ENCODE measurements at regions not wholly inside any gene's neighbourhood (a gene's known extent, or its start where the extent isn't known, plus 50 kb on each side); places are given as distances from the start of the nearest gene placed in this dataset.

DNA sequence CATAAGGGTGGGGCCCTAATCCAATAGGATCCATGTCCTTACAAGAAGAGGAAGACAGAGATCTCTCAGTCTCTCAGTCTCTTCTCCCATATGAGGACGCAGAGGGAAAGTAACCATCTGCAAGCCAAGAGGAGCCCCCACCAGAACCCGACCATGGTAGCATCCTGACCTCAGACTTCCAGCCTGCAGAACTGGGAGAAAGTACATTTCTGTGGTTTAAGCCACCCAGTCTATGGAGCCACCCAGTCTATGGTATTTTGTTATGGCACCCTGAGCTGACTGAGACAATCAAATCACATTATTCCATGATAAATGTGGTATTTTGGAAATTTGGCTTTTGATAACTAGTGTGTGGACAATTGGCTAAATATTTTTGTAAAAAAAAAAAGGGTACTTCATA is 101.5 kb upstream of the TMC3 start:
- no peaks in the 10 kb centered on the region for H3K9me2 ChIP-seq (replicated peaks; ENCODE audit: insufficient read depth, low read length)
- DNase-seq, result no peak
- H4K20me1 ChIP-seq (ENCODE audit: insufficient read depth, low read length), result no peaks in the 10 kb centered on the region
- H2AFZ ChIP-seq (ENCODE audit: low read length), result no peak overlapping the region
- no peaks in the 10 kb centered on the region for H3F3A ChIP-seq (ENCODE audit: insufficient read depth, low read length)
- no peak overlapping the region for H3K4me2 ChIP-seq (ENCODE audit: low read depth, low read length)
- no peaks in the 10 kb centered on the region for H3K4me1 ChIP-seq (ENCODE audit: low read length)
- no peak overlapping the region for H3K4me3 ChIP-seq (ENCODE audit: low read length)
- no peaks in the 10 kb centered on the region for H3K27me3 ChIP-seq (replicated peaks; ENCODE audit: insufficient read depth, low read length)
- TF ChIP-seq EZH2phosphoT487 (IDR thresholded peaks at IDR 0.05; ENCODE audit: low read length) (no peak), EZH2 (optimal IDR thresholded peaks at IDR 0.05; ENCODE audit: low read depth, low read length) (no peak)
- TF ChIP-seq, protein P1, sequence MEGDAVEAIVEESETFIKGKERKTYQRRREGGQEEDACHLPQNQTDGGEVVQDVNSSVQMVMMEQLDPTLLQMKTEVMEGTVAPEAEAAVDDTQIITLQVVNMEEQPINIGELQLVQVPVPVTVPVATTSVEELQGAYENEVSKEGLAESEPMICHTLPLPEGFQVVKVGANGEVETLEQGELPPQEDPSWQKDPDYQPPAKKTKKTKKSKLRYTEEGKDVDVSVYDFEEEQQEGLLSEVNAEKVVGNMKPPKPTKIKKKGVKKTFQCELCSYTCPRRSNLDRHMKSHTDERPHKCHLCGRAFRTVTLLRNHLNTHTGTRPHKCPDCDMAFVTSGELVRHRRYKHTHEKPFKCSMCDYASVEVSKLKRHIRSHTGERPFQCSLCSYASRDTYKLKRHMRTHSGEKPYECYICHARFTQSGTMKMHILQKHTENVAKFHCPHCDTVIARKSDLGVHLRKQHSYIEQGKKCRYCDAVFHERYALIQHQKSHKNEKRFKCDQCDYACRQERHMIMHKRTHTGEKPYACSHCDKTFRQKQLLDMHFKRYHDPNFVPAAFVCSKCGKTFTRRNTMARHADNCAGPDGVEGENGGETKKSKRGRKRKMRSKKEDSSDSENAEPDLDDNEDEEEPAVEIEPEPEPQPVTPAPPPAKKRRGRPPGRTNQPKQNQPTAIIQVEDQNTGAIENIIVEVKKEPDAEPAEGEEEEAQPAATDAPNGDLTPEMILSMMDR (IDR thresholded peaks at IDR 0.05; ENCODE audit: low read length), result no peak
- no peaks in the 10 kb centered on the region for H3K79me2 ChIP-seq (ENCODE audit: low read length)
- H3K9ac ChIP-seq (ENCODE audit: low read length), result no peak overlapping the region
- no peak overlapping the region for H3K27ac ChIP-seq (ENCODE audit: low read length)
- H3K36me3 ChIP-seq (replicated peaks; ENCODE audit: insufficient read depth, low read length), result no peaks in the 10 kb centered on the region
- H3K9me3 ChIP-seq (replicated peaks; ENCODE audit: insufficient read depth, low read length), result no peaks in the 10 kb centered on the region

DNA sequence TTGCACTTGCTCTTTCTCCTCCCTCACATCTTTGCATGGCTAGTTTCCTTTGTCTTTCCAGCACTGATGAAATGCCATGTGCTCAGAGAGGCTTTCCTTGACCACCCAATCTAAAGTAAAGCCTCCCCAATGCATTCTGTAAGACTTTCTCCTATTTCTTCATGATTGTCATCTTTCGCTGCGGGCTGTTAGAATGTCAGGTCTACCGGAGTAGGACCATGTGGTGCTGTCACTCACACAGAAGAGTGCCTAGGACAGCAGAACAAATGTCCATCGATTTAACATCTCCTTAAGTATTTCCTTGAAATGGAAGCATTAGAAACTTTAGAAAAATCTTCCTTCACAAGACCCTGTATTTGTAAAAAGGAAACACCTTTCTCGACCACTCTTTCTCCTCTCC is 99.9 kb upstream of the TMC3 start:
- DNase-seq, result no peak

DNA sequence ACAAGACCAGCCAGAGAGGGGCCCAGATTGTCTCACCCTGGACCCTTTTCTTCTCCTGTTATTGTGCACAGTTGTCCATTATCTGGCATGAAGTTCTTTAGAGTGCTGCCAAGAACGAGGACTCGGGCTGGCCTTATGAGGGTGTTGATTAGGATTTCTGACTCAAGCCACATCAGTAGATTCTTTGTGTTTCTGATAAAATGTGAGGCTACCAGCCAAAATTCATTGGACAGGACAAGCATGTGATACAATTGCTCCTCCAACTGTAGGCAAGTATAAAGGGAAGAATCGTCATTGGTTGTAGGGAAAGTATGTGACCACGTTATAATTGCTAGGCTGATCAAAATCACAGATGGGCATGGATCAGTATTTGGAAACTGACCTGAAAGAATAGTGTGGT is 99.2 kb upstream of the TMC3 start:
- Histone ChIP-seq H3K4me2 (ENCODE audit: low read depth, low read length) (no peak overlapping the region), H3K27ac (ENCODE audit: low read length) (no peak overlapping the region), H3K9ac (ENCODE audit: low read length) (no peak overlapping the region), H3F3A (ENCODE audit: insufficient read depth, low read length) (no peaks in the 10 kb centered on the region), H4K20me1 (ENCODE audit: insufficient read depth, low read length) (no peaks in the 10 kb centered on the region), H3K79me2 (ENCODE audit: low read length) (no peaks in the 10 kb centered on the region), H3K27me3 (replicated peaks; ENCODE audit: insufficient read depth, low read length) (no peaks in the 10 kb centered on the region), H3K9me2 (replicated peaks; ENCODE audit: insufficient read depth, low read length) (no peaks in the 10 kb centered on the region), H3K4me1 (ENCODE audit: low read length) (no peaks in the 10 kb centered on the region), H3K4me3 (ENCODE audit: low read length) (no peak overlapping the region), H3K9me3 (replicated peaks; ENCODE audit: insufficient read depth, low read length) (no peaks in the 10 kb centered on the region), H2AFZ (ENCODE audit: low read length) (no peak overlapping the region), H3K36me3 (replicated peaks; ENCODE audit: insufficient read depth, low read length) (no peaks in the 10 kb centered on the region)
- no peak for DNase-seq
- TF ChIP-seq EZH2phosphoT487 (IDR thresholded peaks at IDR 0.05; ENCODE audit: low read length) (no peak), EZH2 (optimal IDR thresholded peaks at IDR 0.05; ENCODE audit: low read depth, low read length) (no peak)
- TF ChIP-seq, protein P1 (IDR thresholded peaks at IDR 0.05; ENCODE audit: low read length), result no peak

More for the DNA sequence above, 99.9 kb upstream of the TMC3 start:
- no peak overlapping the region for H3K4me2 ChIP-seq (ENCODE audit: low read depth, low read length)
- TF ChIP-seq, protein P1 (IDR thresholded peaks at IDR 0.05; ENCODE audit: low read length), result no peak
- no peak for TF ChIP-seq EZH2 (optimal IDR thresholded peaks at IDR 0.05; ENCODE audit: low read depth, low read length)
- TF ChIP-seq EZH2phosphoT487 (IDR thresholded peaks at IDR 0.05; ENCODE audit: low read length), result no peak
- no peaks in the 10 kb centered on the region for H3K4me1 ChIP-seq (ENCODE audit: low read length)
- H3K27ac ChIP-seq (ENCODE audit: low read length), result no peak overlapping the region
- H3F3A ChIP-seq (ENCODE audit: insufficient read depth, low read length), result no peaks in the 10 kb centered on the region
- no peak overlapping the region for H3K4me3 ChIP-seq (ENCODE audit: low read length)
- no peak overlapping the region for H3K9ac ChIP-seq (ENCODE audit: low read length)
- H3K9me2 ChIP-seq (replicated peaks; ENCODE audit: insufficient read depth, low read length), result no peaks in the 10 kb centered on the region
- H3K27me3 ChIP-seq (replicated peaks; ENCODE audit: insufficient read depth, low read length), result no peaks in the 10 kb centered on the region
- H3K79me2 ChIP-seq (ENCODE audit: low read length), result no peaks in the 10 kb centered on the region
- H4K20me1 ChIP-seq (ENCODE audit: insufficient read depth, low read length), result no peaks in the 10 kb centered on the region
- H2AFZ ChIP-seq (ENCODE audit: low read length), result no peak overlapping the region
- no peaks in the 10 kb centered on the region for H3K36me3 ChIP-seq (replicated peaks; ENCODE audit: insufficient read depth, low read length)
- no peaks in the 10 kb centered on the region for H3K9me3 ChIP-seq (replicated peaks; ENCODE audit: insufficient read depth, low read length)

Measured in MM.1S (cell line).